Gastrocnemius medialis (tissue), 4 donors: ENCODE measurements at regions not wholly inside any gene's neighbourhood (a gene's known extent, or its start where the extent isn't known, plus 50 kb on each side); places are given as distances from the start of the nearest gene placed in this dataset.

Source experiments
- POLR2A ChIP-seq, 2 donors: fragments of 450-650 bp; IDR thresholded peaks; one replicate each; pipeline ENCODE4 v1.6.1; 2017; ENCODE audit warnings: antibody characterized with exemption in 2 of 2, mild to moderate bottlenecking in 2 of 2, moderate library complexity in 2 of 2
- TF ChIP-seq, protein P1 (sequence below), 5 experiments: fragments of 450-650 bp in 3 of 5; fragments of 200-600 bp in 2 of 5; sonication (generic) in 2 of 5; IDR thresholded peaks in 4 of 5; conservative IDR thresholded peaks in 1 of 5; 1 replicate in 4 of 5; 2 replicates in 1 of 5; pipeline ENCODE4 v1.5.1; 2016 to 2019; ENCODE audit warnings: antibody characterized with exemption in 5 of 5, mild to moderate bottlenecking in 3 of 5, moderate library complexity in 3 of 5

GRCh38 chr17:13346996-13347762 lies 254.6 kb downstream of the HS3ST3A1 start:
- TF ChIP-seq, protein P1, sequence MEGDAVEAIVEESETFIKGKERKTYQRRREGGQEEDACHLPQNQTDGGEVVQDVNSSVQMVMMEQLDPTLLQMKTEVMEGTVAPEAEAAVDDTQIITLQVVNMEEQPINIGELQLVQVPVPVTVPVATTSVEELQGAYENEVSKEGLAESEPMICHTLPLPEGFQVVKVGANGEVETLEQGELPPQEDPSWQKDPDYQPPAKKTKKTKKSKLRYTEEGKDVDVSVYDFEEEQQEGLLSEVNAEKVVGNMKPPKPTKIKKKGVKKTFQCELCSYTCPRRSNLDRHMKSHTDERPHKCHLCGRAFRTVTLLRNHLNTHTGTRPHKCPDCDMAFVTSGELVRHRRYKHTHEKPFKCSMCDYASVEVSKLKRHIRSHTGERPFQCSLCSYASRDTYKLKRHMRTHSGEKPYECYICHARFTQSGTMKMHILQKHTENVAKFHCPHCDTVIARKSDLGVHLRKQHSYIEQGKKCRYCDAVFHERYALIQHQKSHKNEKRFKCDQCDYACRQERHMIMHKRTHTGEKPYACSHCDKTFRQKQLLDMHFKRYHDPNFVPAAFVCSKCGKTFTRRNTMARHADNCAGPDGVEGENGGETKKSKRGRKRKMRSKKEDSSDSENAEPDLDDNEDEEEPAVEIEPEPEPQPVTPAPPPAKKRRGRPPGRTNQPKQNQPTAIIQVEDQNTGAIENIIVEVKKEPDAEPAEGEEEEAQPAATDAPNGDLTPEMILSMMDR (IDR thresholded peaks at IDR 0.05 in 4 of 5, conservative IDR thresholded peaks at IDR 0.05 in 1 of 5), result no peak
- TF ChIP-seq POLR2A (IDR thresholded peaks at IDR 0.05), result no peak
